Testis (tissue), 2 donors: ENCODE measurements at regions not wholly inside any gene's neighbourhood (a gene's known extent, or its start where the extent isn't known, plus 50 kb on each side); places are given as distances from the start of the nearest gene placed in this dataset.

ENCODE experiments used
- POLR2A ChIP-seq: fragments of 450-650 bp; IDR thresholded peaks from one replicate; pipeline ENCODE4 v1.6.1; 2017; ENCODE audit warnings: antibody characterized with exemption, mild to moderate bottlenecking, moderate library complexity
- TF ChIP-seq, protein P1 (sequence below), 3 experiments: fragments of 450-650 bp in 2 of 3; fragments of 200-600 bp in 1 of 3; sonication (generic) in 1 of 3; IDR thresholded peaks; one replicate each; pipeline ENCODE4 v1.5.1; 2016 to 2019; ENCODE audit warnings: antibody characterized with exemption in 3 of 3, mild to moderate bottlenecking in 2 of 3, moderate library complexity in 1 of 3

DNA sequence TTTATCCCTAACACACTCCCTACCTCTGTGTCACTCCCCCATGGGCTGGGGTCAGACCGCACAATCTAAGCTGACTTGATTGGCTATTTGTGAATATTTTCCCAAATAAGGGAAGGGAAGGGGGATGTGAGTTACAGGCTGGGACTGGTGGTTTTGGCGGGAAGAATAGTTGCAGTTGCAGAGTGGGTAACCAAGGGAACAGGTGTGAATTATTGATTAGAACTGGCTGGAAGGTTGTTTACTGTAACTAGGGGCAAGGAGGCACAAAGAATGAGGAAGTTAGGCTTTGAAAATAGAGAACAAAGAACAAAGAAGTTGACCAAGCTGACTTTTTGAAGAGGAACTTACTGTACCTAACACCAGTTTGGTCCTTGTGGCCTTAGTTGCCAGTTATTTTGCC is 88.0 kb upstream of the XAGE2 start:
- no peak for TF ChIP-seq POLR2A
- TF ChIP-seq, protein P1, sequence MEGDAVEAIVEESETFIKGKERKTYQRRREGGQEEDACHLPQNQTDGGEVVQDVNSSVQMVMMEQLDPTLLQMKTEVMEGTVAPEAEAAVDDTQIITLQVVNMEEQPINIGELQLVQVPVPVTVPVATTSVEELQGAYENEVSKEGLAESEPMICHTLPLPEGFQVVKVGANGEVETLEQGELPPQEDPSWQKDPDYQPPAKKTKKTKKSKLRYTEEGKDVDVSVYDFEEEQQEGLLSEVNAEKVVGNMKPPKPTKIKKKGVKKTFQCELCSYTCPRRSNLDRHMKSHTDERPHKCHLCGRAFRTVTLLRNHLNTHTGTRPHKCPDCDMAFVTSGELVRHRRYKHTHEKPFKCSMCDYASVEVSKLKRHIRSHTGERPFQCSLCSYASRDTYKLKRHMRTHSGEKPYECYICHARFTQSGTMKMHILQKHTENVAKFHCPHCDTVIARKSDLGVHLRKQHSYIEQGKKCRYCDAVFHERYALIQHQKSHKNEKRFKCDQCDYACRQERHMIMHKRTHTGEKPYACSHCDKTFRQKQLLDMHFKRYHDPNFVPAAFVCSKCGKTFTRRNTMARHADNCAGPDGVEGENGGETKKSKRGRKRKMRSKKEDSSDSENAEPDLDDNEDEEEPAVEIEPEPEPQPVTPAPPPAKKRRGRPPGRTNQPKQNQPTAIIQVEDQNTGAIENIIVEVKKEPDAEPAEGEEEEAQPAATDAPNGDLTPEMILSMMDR (IDR thresholded peaks at IDR 0.05), result no peak
